ENCODE measurements at regions not wholly inside any gene's neighbourhood (a gene's known extent, or its start where the extent isn't known, plus 50 kb on each side); places are given as distances from the start of the nearest gene placed in this dataset.

DNA sequence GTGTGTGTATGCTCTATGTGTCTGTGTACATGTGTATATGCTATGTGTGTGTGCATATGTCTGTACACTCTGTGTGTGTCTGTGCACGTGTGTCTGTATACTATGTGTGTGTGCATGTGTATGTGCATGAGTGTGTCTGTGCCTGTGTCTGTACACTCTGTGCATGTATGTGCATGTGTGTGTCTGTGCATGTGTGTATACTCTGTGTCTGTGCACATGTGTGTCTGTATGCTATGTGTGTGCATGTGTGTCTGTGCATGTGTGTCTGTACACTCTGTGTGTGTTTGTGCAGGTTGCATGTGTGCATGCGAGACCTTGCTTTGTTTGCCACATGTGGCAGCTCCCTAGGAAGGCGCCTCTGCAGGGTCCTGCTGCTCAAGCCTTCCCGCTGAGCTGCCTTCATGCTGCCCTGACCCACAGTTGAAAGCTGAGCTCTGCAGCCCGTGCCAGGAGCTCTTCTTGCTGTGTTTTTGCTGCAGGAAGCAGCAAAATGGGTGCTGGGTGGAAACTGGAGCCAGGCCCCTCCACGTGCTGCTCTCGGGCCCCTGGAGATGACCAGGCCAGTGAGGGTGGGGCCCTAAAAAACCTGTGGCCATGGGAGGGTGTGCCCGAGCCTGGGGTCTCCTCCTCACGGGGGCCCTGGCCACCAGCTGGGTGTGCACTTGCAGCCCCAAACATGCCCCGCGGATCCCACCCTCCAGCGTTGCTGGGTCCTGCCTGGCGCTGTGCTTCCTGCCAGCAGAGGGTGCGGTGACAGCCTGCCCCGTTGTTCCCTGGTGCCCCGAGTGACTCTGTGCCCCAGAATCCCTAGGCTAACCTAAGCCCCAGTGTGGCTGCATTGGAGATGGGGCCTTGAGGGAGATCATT lies 109.1 kb downstream of the DACT2 start:
- TF ChIP-seq EP300 (IDR thresholded peaks at IDR 0.05; ENCODE audit: low read depth) (no peak), POLR2A (IDR thresholded peaks at IDR 0.05) (no peak)
- WGBS, 2 donors (ENCODE audit: low coverage in 1 of 2): 80% methylated on average over 15 of the region's 16 CpGs; no CpG with 5 or more reads in 1 of the 2 donors
- Histone ChIP-seq H3K36me3 (no peaks in the 10 kb centered on the region), H3K4me3 (no peak overlapping the region), H3K27ac (no peak overlapping the region), H3K4me1 (no peaks in the 10 kb centered on the region), H3K9me3 (no peaks in the 10 kb centered on the region), H3K27me3 (no peaks in the 10 kb centered on the region)
- intact Hi-C loops (cut with DNase I; ENCODE audit: low total_unique reads): no loop called here
- DNase-seq: no peak
- in situ Hi-C loops (cut with MboI; ENCODE audit: low pct_ligation_motif_present in 1 of 4, low pct_unique_long_range_greater_than_20kb in 1 of 4, low sequenced_read_pairs in 3 of 4): no loop called here

DNA sequence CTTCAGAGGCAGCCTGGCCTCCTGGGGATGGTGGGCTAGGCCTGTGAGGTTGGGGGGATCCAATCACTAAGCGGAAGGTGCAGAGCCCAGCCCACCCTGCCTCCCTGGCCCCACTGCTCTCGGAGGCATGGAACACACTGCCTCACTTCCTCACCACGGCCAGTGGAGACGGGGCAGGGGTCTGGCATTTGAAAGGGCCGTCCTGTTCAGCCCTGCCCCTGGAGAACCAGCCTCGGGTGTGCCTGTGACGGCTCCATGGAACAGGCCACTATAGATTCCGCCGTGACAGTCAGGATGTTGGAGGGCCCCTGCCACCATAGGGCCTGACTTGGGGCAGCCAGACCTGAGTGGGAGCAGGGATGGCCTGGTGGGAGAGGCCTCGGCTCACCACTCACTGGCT lies 110.2 kb downstream of the DACT2 start:
- WGBS, 2 donors (ENCODE audit: low coverage in 1 of 2): 89% methylated on average over 10 of the region's 10 CpGs; no CpG with 5 or more reads in 1 of the 2 donors
- no peaks in the 10 kb centered on the region for H3K4me1 ChIP-seq

GRCh38 chr6:168208854-168209253 lies 110.7 kb downstream of the DACT2 start:
- Histone ChIP-seq H3K4me1 (no peaks in the 10 kb centered on the region), H3K4me3 (no peak overlapping the region), H3K27me3 (no peaks in the 10 kb centered on the region), H3K36me3 (no peaks in the 10 kb centered on the region), H3K27ac (no peak overlapping the region), H3K9me3 (no peaks in the 10 kb centered on the region)
- TF ChIP-seq POLR2A (IDR thresholded peaks at IDR 0.05): no peak
- DNase-seq: no peak
- in situ Hi-C loops (cut with MboI; ENCODE audit: low pct_ligation_motif_present in 1 of 4, low pct_unique_long_range_greater_than_20kb in 1 of 4, low sequenced_read_pairs in 3 of 4): no loop called here
- WGBS, 2 donors (ENCODE audit: low coverage in 1 of 2): 80 to 83% methylated on average over 1 to 10 of the region's 10 CpGs
- intact Hi-C loops (cut with DNase I; ENCODE audit: low total_unique reads): no loop called here

More for the DNA sequence above, 110.2 kb downstream of the DACT2 start:
- Histone ChIP-seq H3K27ac (no peak overlapping the region), H3K4me3 (no peak overlapping the region), H3K36me3 (no peaks in the 10 kb centered on the region), H3K27me3 (no peaks in the 10 kb centered on the region), H3K9me3 (no peaks in the 10 kb centered on the region)
- intact Hi-C loops (cut with DNase I; ENCODE audit: low total_unique reads): no loop called here
- in situ Hi-C loops (cut with MboI; ENCODE audit: low pct_ligation_motif_present in 1 of 4, low pct_unique_long_range_greater_than_20kb in 1 of 4, low sequenced_read_pairs in 3 of 4): no loop called here
- TF ChIP-seq EP300 (IDR thresholded peaks at IDR 0.05; ENCODE audit: low read depth) (no peak), CTCF (IDR thresholded peaks at IDR 0.05) (no peak), POLR2A (IDR thresholded peaks at IDR 0.05) (no peak), POLR2AphosphoS5 (IDR thresholded peaks at IDR 0.05) (no peak)
- DNase-seq: no peak

DNA sequence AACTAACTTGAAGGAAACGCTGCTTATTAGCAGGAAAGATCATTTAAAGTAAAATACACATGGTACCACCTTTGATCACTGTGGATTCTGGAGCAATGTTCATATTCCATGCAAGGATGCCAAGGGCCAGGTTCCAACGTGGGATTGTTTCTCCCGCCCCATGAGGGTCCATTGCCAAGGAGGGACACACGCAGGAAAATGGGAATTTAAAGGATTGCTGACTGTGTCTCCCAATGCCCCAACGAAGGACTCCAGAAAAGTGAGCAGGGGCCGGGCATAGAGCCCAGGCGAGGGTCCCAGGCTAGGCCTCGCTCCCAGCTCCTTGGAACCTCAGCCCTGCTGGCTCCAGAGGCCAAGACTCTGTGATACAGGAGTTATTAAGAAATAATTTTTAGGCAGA lies 111.2 kb downstream of the DACT2 start:
- intact Hi-C loops (cut with DNase I; ENCODE audit: low total_unique reads) (no loop called here), in situ Hi-C loops (cut with MboI; ENCODE audit: low pct_ligation_motif_present in 1 of 4, low pct_unique_long_range_greater_than_20kb in 1 of 4, low sequenced_read_pairs in 3 of 4) (no loop called here)
- DNase-seq: no peak
- Histone ChIP-seq H3K9me3 (no peaks in the 10 kb centered on the region), H3K27ac (no peak overlapping the region), H3K4me1 (no peaks in the 10 kb centered on the region), H3K27me3 (no peaks in the 10 kb centered on the region), H3K36me3 (no peaks in the 10 kb centered on the region), H3K4me3 (no peak overlapping the region)
- 84 to 92% methylated on average over 4 to 8 of the region's 8 CpGs for WGBS, 2 donors (ENCODE audit: low coverage in 1 of 2)
- TF ChIP-seq EP300 (IDR thresholded peaks at IDR 0.05; ENCODE audit: low read depth) (no peak), POLR2AphosphoS5 (IDR thresholded peaks at IDR 0.05) (no peak), CTCF (IDR thresholded peaks at IDR 0.05) (no peak), POLR2A (IDR thresholded peaks at IDR 0.05) (no peak)

GRCh38 chr6:168207421-168208175 lies 112.0 kb downstream of the DACT2 start:
- no peak for TF ChIP-seq POLR2AphosphoS5 (IDR thresholded peaks at IDR 0.05)
- TF ChIP-seq CTCF (IDR thresholded peaks at IDR 0.05): no peak
- TF ChIP-seq EP300 (IDR thresholded peaks at IDR 0.05; ENCODE audit: low read depth): no peak
- no peak for TF ChIP-seq POLR2A (IDR thresholded peaks at IDR 0.05)
- Histone ChIP-seq H3K4me3 (no peak overlapping the region), H3K27me3 (no peaks in the 10 kb centered on the region), H3K36me3 (no peaks in the 10 kb centered on the region), H3K9me3 (no peaks in the 10 kb centered on the region), H3K27ac (no peak overlapping the region), H3K4me1 (no peaks in the 10 kb centered on the region)
- DNase-seq: no peak
- intact Hi-C loops (cut with DNase I; ENCODE audit: low total_unique reads): no loop called here
- in situ Hi-C loops (cut with MboI; ENCODE audit: low pct_ligation_motif_present in 1 of 4, low pct_unique_long_range_greater_than_20kb in 1 of 4, low sequenced_read_pairs in 3 of 4): no loop called here
- WGBS, 2 donors (ENCODE audit: low coverage in 1 of 2): 81% methylated on average over 22 of the region's 22 CpGs; no CpG with 5 or more reads in 1 of the 2 donors
